Astrocyte (in vitro differentiated cells and primary cell): ENCODE measurements at regions not wholly inside any gene's neighbourhood (a gene's known extent, or its start where the extent isn't known, plus 50 kb on each side); places are given as distances from the start of the nearest gene placed in this dataset.

Source experiments
- CTCF ChIP-seq: IDR thresholded peaks from 2 replicates; pipeline ENCODE4 v1.5.1; 2011; ENCODE audit warnings: low read depth, mild to moderate bottlenecking, inconsistent platforms, low read length, moderate library complexity; ENCODE audit not compliant: insufficient read depth
- EZH2 ChIP-seq: IDR thresholded peaks from 2 replicates; pipeline ENCODE4 v1.6.1; 2012; ENCODE audit warnings: mild to moderate bottlenecking, low read length, inconsistent platforms; ENCODE audit not compliant: insufficient read depth

- TF ChIP-seq CTCF = no peak
- no peak for TF ChIP-seq EZH2
Observed at GRCh38 chr16:73290258-73290657, 242.3 kb upstream of the ZFHX3 start.
